PC-9 (cell line): ENCODE measurements at regions not wholly inside any gene's neighbourhood (a gene's known extent, or its start where the extent isn't known, plus 50 kb on each side); places are given as distances from the start of the nearest gene placed in this dataset.

Experiments
- CTCF ChIP-seq: fragments of 200-600 bp; sonication (generic); conservative IDR thresholded peaks from 2 replicates; pipeline ENCODE4 v1.6.1; 2017; ENCODE audit warnings: mixed run types, antibody characterized with exemption, mild to moderate bottlenecking, moderate library complexity
- EZH2 ChIP-seq: fragments of 200-600 bp; sonication (generic); IDR thresholded peaks from 2 replicates; pipeline ENCODE4 v1.8.0; 2017; ENCODE audit warnings: antibody characterized with exemption, low read depth

GRCh38 chr4:167787231-167787630, 305.1 kb upstream of the ANXA10 start:
- no peak for TF ChIP-seq CTCF
- TF ChIP-seq EZH2 = no peak
